ENCODE measurements at regions not wholly inside any gene's neighbourhood (a gene's known extent, or its start where the extent isn't known, plus 50 kb on each side); places are given as distances from the start of the nearest gene placed in this dataset.

GRCh38 chr20:58054082-58054779, 174.2 kb downstream of the ANKRD60 start:
- Histone ChIP-seq H4K20me1 (ENCODE audit: insufficient read depth) (no peaks in the 10 kb centered on the region), H3K4me2 (ENCODE audit: low read length) (no peak overlapping the region), H3K27ac (ENCODE audit: low read depth, low read length) (no peak overlapping the region), H3K9me3 (ENCODE audit: control insufficient read depth in 1 of 2, insufficient read depth in 1 of 2, low read depth in 1 of 2, low read length in 2 of 2) (peaks cover 0 to 5% of the 10 kb centered on the region in 2 experiments; a peak in 1 of 4 replicates), H3K9me2 (ENCODE audit: insufficient read depth) (no peaks in the 10 kb centered on the region), H3K9ac (ENCODE audit: low read length) (no peak overlapping the region), H3K4me1 (ENCODE audit: control insufficient read depth in 1 of 2, insufficient read depth in 2 of 2, low read length in 2 of 2) (no peaks in the 10 kb centered on the region), H3K79me2 (ENCODE audit: insufficient read depth, low read length) (no peaks in the 10 kb centered on the region), H2AFZ (ENCODE audit: low read depth, low read length, poor library complexity, severe bottlenecking) (no peak overlapping the region), H3K27me3 (ENCODE audit: insufficient read depth, low read length) (peaks cover 21% of the 10 kb centered on the region), H3K4me3 (replicated peaks in 1 of 2; ENCODE audit: low read depth in 1 of 2, low read length in 2 of 2) (no peak overlapping the region), H3K36me3 (ENCODE audit: control insufficient read depth in 1 of 2, insufficient read depth in 2 of 2, low read length in 2 of 2) (no peaks in the 10 kb centered on the region)
- POLR2A ChIA-PET, result no interaction called here
- no peak for DNase-seq (ENCODE audit: low read depth, low spot score)
- BruUV-seq (replicated peaks), result no TSS peak
- RAD21 ChIA-PET (ENCODE audit: low non-redundant PET in 1 of 2, low total read pairs in 2 of 2, uncharacterized antibody in 2 of 2, unreplicated experiment in 2 of 2), result no interaction called here
- TF ChIP-seq ZBTB33 (IDR thresholded peaks at IDR 0.05; ENCODE audit: extremely low read depth, insufficient replicate concordance, low read length) (no peak), REST (IDR thresholded peaks at IDR 0.05; ENCODE audit: low read depth) (no peak), EGR1 (IDR thresholded peaks at IDR 0.05; ENCODE audit: low read depth) (no peak), CBX3 (IDR thresholded peaks at IDR 0.05; ENCODE audit: low read depth) (no peak), ELF1 (IDR thresholded peaks at IDR 0.05; ENCODE audit: borderline replicate concordance, low read depth) (no peak), SIN3A (IDR thresholded peaks at IDR 0.05; ENCODE audit: low read depth) (no peak), MAX (IDR thresholded peaks at IDR 0.05) (no peak), CEBPB (IDR thresholded peaks at IDR 0.05; ENCODE audit: low read depth) (no peak), POLR2AphosphoS5 (IDR thresholded peaks at IDR 0.05; ENCODE audit: low read depth, low read length) (no peak), EZH2phosphoT487 (IDR thresholded peaks at IDR 0.05; ENCODE audit: borderline replicate concordance) (no peak), JUND (IDR thresholded peaks at IDR 0.05) (no peak), ATF3 (IDR thresholded peaks at IDR 0.05) (no peak), EZH2 (IDR thresholded peaks at IDR 0.05) (no peak), SP1 (IDR thresholded peaks at IDR 0.05; ENCODE audit: low read depth) (no peak), FOSL1 (IDR thresholded peaks at IDR 0.05; ENCODE audit: low read depth) (no peak), POLR2A (IDR thresholded peaks at IDR 0.05; ENCODE audit: borderline replicate concordance, extremely low read depth, insufficient read depth, insufficient read length) (no peak), CTCF (IDR thresholded peaks at IDR 0.05 in 2 of 3, conservative IDR thresholded peaks at IDR 0.05 in 1 of 3; ENCODE audit: borderline replicate concordance in 1 of 3, insufficient read depth in 1 of 3, low read depth in 2 of 3, low read length in 2 of 3) (no peak), YY1 (IDR thresholded peaks at IDR 0.05; ENCODE audit: extremely low read depth, insufficient replicate concordance, low read depth, low read length) (no peak)
- intact Hi-C loops (cut with micrococcal nuclease), result no loop called here
- no peak for ATAC-seq
- CTCF ChIA-PET, result no interaction called here

Data from HCT116 (cell line).